H1 (cell line): ENCODE measurements at regions not wholly inside any gene's neighbourhood (a gene's known extent, or its start where the extent isn't known, plus 50 kb on each side); places are given as distances from the start of the nearest gene placed in this dataset.

Experiments
- CTCF ChIA-PET: fragments of 300-600 bp; sonication (Branson Sonifier 250); formaldehyde crosslinking; loops from one replicate; lab custom pipeline; 2021; ENCODE audit not compliant: partially characterized antibody; lab: Charles Lee
- POLR2A ChIA-PET: fragments of 300-600 bp; sonication (Branson Sonifier 250); formaldehyde crosslinking; loops from one replicate; lab custom pipeline; 2021; ENCODE audit warnings: inconsistent platforms; ENCODE audit not compliant: partially characterized antibody; lab: Charles Lee
- DNase-seq, 2 experiments: peaks; one replicate each; pipeline versions ENCODE4 v3.0.0 to v3.0.0-alpha.2; 2010 to 2022; ENCODE audit warnings: low spot score in 2 of 2, low read depth in 1 of 2, mixed read lengths in 1 of 2
- FAIRE-seq: peaks from 2 replicates; lab custom pipeline; 2011; peaks lifted over from hg19 to GRCh38; lab: Jason Lieb, UNC
- H2AFZ ChIP-seq: 2 replicates; pipeline ENCODE4 v1.8.1; 2012; ENCODE audit warnings: low read length, inconsistent platforms
- H2AK5ac ChIP-seq: 2 replicates; pipeline ENCODE4 v1.6.1; 2013; ENCODE audit warnings: low read depth, low read length
- H2BK120ac ChIP-seq: replicated peaks from 2 replicates; pipeline ENCODE3; 2013; ENCODE audit warnings: low read depth, low read length, inconsistent platforms
- H2BK12ac ChIP-seq: 2 replicates; pipeline ENCODE4 v1.6.1; 2013; ENCODE audit warnings: low read depth, low read length
- H2BK15ac ChIP-seq: 2 replicates; pipeline ENCODE4 v1.6.1; 2013; ENCODE audit warnings: low read length
- H2BK20ac ChIP-seq: 2 replicates; pipeline ENCODE4 v1.6.1; 2013; ENCODE audit warnings: low read length
- H2BK5ac ChIP-seq: 2 replicates; pipeline ENCODE4 v1.6.1; 2013; ENCODE audit warnings: low read depth, low read length
- H3K14ac ChIP-seq: 2 replicates; pipeline ENCODE4 v1.6.1; 2013; ENCODE audit warnings: inconsistent platforms; ENCODE audit not compliant: insufficient read length
- H3K18ac ChIP-seq: 2 replicates; pipeline ENCODE4 v1.6.1; 2013; ENCODE audit warnings: low read length; ENCODE audit errors: extremely low read depth
- H3K23ac ChIP-seq: 2 replicates; pipeline ENCODE4 v1.6.1; 2013; ENCODE audit warnings: inconsistent platforms; ENCODE audit not compliant: insufficient read length
- H3K23me2 ChIP-seq: 2 replicates; pipeline ENCODE4 v1.6.1; 2013; ENCODE audit warnings: low read depth, low read length
- H3K27ac ChIP-seq: 2 replicates; pipeline ENCODE4 v1.6.1; 2011; ENCODE audit warnings: low read depth, low read length, inconsistent platforms
- H3K27me3 ChIP-seq, 4 experiments: replicated peaks in 1 of 4; 1 replicate in 1 of 4; 2 replicates in 3 of 4; pipeline versions ENCODE4 v1.6.1 to v1.8.1; 2011 to 2013; ENCODE audit warnings: low read length in 3 of 4, mild to moderate bottlenecking in 3 of 4, inconsistent platforms in 2 of 4, mixed read lengths in 2 of 4, moderate library complexity in 1 of 4; ENCODE audit not compliant: control insufficient read depth in 3 of 4, insufficient read depth in 3 of 4; ENCODE audit errors: extremely low read depth in 1 of 4
- H3K36me3 ChIP-seq, 4 experiments: 2 replicates each; pipeline versions ENCODE4 v1.6.1 to v1.8.1; 2011 to 2013; ENCODE audit warnings: mild to moderate bottlenecking in 4 of 4, low read length in 3 of 4, moderate library complexity in 2 of 4, control low read depth in 1 of 4, inconsistent platforms in 1 of 4; ENCODE audit not compliant: insufficient read depth in 4 of 4, control insufficient read depth in 2 of 4
- H3K4ac ChIP-seq: replicated peaks from 2 replicates; pipeline ENCODE3; 2013; ENCODE audit warnings: low read length, low read depth, mixed read lengths, inconsistent platforms; ENCODE audit not compliant: insufficient read length
- H3K4me1 ChIP-seq, 4 experiments: replicated peaks in 1 of 4; 1 replicate in 1 of 4; 2 replicates in 3 of 4; pipeline versions ENCODE4 v1.6.1 to v1.8.1; 2011 to 2013; ENCODE audit warnings: low read length in 3 of 4, inconsistent platforms in 2 of 4, mixed read lengths in 1 of 4; ENCODE audit not compliant: insufficient read depth in 4 of 4, control insufficient read depth in 3 of 4
- H3K4me2 ChIP-seq, 2 experiments: 2 replicates each; pipeline versions ENCODE4 v1.6.1 to v1.8.1; 2011 to 2013; ENCODE audit warnings: low read depth in 2 of 2, low read length in 2 of 2, control low read depth in 1 of 2, inconsistent platforms in 1 of 2, mild to moderate bottlenecking in 1 of 2; ENCODE audit not compliant: insufficient read depth in 1 of 2
- H3K4me3 ChIP-seq, 4 experiments: fragments of 200-600, 300-600 bp in 1 of 4; sonication (generic), shearing (Covaris generic), sonication (Bioruptor Twin) in 1 of 4; 2 replicates each; pipeline versions ENCODE4 v1.5.1 to v1.8.1; 2011 to 2016; ENCODE audit warnings: low read length in 4 of 4, low read depth in 3 of 4, control low read depth in 2 of 4, inconsistent platforms in 2 of 4, mild to moderate bottlenecking in 2 of 4, mixed read lengths in 1 of 4, moderate library complexity in 1 of 4; ENCODE audit not compliant: insufficient read depth in 2 of 4; ENCODE audit errors: extremely low read depth in 1 of 4
- H3K56ac ChIP-seq: replicated peaks from 2 replicates; pipeline ENCODE3; 2013; ENCODE audit warnings: low read depth, mild to moderate bottlenecking, mixed read lengths, low read length, inconsistent platforms; ENCODE audit not compliant: insufficient read length
- H3K79me1 ChIP-seq: 2 replicates; pipeline ENCODE4 v1.6.1; 2013; ENCODE audit warnings: low read depth, low read length, control low read depth
- H3K79me2 ChIP-seq, 2 experiments: 2 replicates each; pipeline versions ENCODE4 v1.6.1 to v1.8.1; 2012 to 2013; ENCODE audit warnings: low read length in 2 of 2, mild to moderate bottlenecking in 2 of 2, inconsistent platforms in 1 of 2; ENCODE audit not compliant: insufficient read depth in 2 of 2, control insufficient read depth in 1 of 2
- H3K9ac ChIP-seq, 4 experiments: replicated peaks in 1 of 4; 1 replicate in 1 of 4; 2 replicates in 3 of 4; pipeline versions ENCODE4 v1.6.1 to v1.8.1; 2011 to 2013; ENCODE audit warnings: low read depth in 3 of 4, low read length in 3 of 4, control low read depth in 2 of 4, mild to moderate bottlenecking in 2 of 4, moderate library complexity in 2 of 4, inconsistent platforms in 1 of 4; ENCODE audit errors: extremely low read depth in 1 of 4
- H3K9me3 ChIP-seq, 2 experiments: 2 replicates each; pipeline versions ENCODE4 v1.6.1 to v1.8.1; 2012 to 2013; ENCODE audit warnings: mild to moderate bottlenecking in 2 of 2, moderate library complexity in 2 of 2, control low read depth in 1 of 2, inconsistent platforms in 1 of 2, low read depth in 1 of 2, low read length in 1 of 2, mixed read lengths in 1 of 2; ENCODE audit not compliant: insufficient read depth in 2 of 2
- H4K20me1 ChIP-seq, 2 experiments: replicated peaks in 1 of 2; 2 replicates each; pipeline versions ENCODE3 to v1.8.1; 2011 to 2013; ENCODE audit warnings: inconsistent platforms in 2 of 2, low read length in 2 of 2, mild to moderate bottlenecking in 1 of 2; ENCODE audit not compliant: insufficient read depth in 2 of 2, control insufficient read depth in 1 of 2
- H4K5ac ChIP-seq: 2 replicates; pipeline ENCODE4 v1.6.1; 2013; ENCODE audit warnings: low read length, low read depth, mixed read lengths, inconsistent platforms; ENCODE audit not compliant: insufficient read length
- H4K8ac ChIP-seq: 2 replicates; pipeline ENCODE4 v1.8.0; 2013; ENCODE audit warnings: mild to moderate bottlenecking, moderate library complexity, low read length, inconsistent platforms; ENCODE audit not compliant: insufficient read depth; ENCODE audit errors: extremely low read depth
- H4K91ac ChIP-seq: replicated peaks from 2 replicates; pipeline ENCODE3; 2013; ENCODE audit warnings: low read length, mixed read lengths, inconsistent platforms; ENCODE audit not compliant: insufficient read length
- ATF2 ChIP-seq: IDR thresholded peaks from 2 replicates; pipeline ENCODE4 v1.6.1; 2012; ENCODE audit warnings: low read length, inconsistent platforms
- CBX5 ChIP-seq: fragments of 300-800, 300-1000 bp; sonication (generic); IDR thresholded peaks from 2 replicates; pipeline ENCODE4 v1.7.1; 2016; ENCODE audit warnings: antibody characterized with exemption, low read length, low read depth
- EP300 ChIP-seq, 2 experiments: IDR thresholded peaks; 1 replicate in 1 of 2; 2 replicates in 1 of 2; pipeline ENCODE4 v1.6.1; 2011 to 2012; ENCODE audit warnings: low read depth in 2 of 2, low read length in 2 of 2, mild to moderate bottlenecking in 2 of 2, borderline replicate concordance in 1 of 2, inconsistent platforms in 1 of 2, moderate library complexity in 1 of 2
- GABPA ChIP-seq: IDR thresholded peaks from 2 replicates; pipeline ENCODE4 v1.6.1; 2011; ENCODE audit warnings: mild to moderate bottlenecking, low read length, moderate library complexity, borderline replicate concordance; ENCODE audit not compliant: insufficient read depth
- GTF2F1 ChIP-seq: IDR thresholded peaks from 2 replicates; pipeline ENCODE4 v1.6.1; 2012; ENCODE audit warnings: low read depth, low read length, improper control_type of control experiment, borderline replicate concordance
- HDAC2 ChIP-seq, 2 experiments: fragments of 300-600 bp in 1 of 2; sonication (generic) in 1 of 2; IDR thresholded peaks; 2 replicates each; pipeline ENCODE4 v1.6.1; 2011 to 2012; ENCODE audit warnings: low read depth in 2 of 2, low read length in 2 of 2, mild to moderate bottlenecking in 2 of 2, moderate library complexity in 2 of 2, borderline replicate concordance in 1 of 2, inconsistent platforms in 1 of 2
- JUND ChIP-seq: IDR thresholded peaks from 2 replicates; pipeline ENCODE4 v1.6.1; 2011; ENCODE audit warnings: mild to moderate bottlenecking, improper control_type of control experiment, low read length
- POLR2A ChIP-seq, 2 experiments: IDR thresholded peaks; 1 replicate in 1 of 2; 2 replicates in 1 of 2; pipeline ENCODE4 v1.6.1; 2011; ENCODE audit warnings: low read depth in 2 of 2, low read length in 2 of 2, mild to moderate bottlenecking in 2 of 2; ENCODE audit errors: control extremely low read depth in 1 of 2
- SIRT6 ChIP-seq: IDR thresholded peaks from one replicate; pipeline ENCODE4 v1.7.1; 2012; ENCODE audit warnings: low read length, inconsistent platforms
- SIX5 ChIP-seq: IDR thresholded peaks from 2 replicates; pipeline ENCODE4 v1.6.1; 2011; ENCODE audit warnings: mild to moderate bottlenecking, low read depth, low read length
- SP2 ChIP-seq: IDR thresholded peaks from 2 replicates; pipeline ENCODE4 v1.6.1; 2012; ENCODE audit warnings: mild to moderate bottlenecking, low read length, inconsistent platforms
- SP4 ChIP-seq: IDR thresholded peaks from 2 replicates; pipeline ENCODE4 v1.6.1; 2012; ENCODE audit warnings: low read length, inconsistent platforms
- SRF ChIP-seq: IDR thresholded peaks from 2 replicates; pipeline ENCODE4 v1.6.1; 2011; ENCODE audit warnings: mild to moderate bottlenecking, low read depth, low read length, moderate library complexity
- WGBS, 2 experiments: shearing (Covaris generic) in 1 of 2; methylation state at CpG; one replicate each; pipeline versions ENCODE4 v1.1.6 to v1.1.7; 2013 to 2015; ENCODE audit warnings: low lambda C conversion rate in 2 of 2, mixed read lengths in 2 of 2, inconsistent platforms in 1 of 2, low coverage in 1 of 2, missing lambda C conversion rate in 1 of 2; ENCODE audit not compliant: insufficient replicate concordance in 2 of 2, insufficient coverage in 1 of 2, insufficient read length in 1 of 2; ENCODE audit errors: extremely low coverage in 1 of 2, missing lambda C conversion rate in 1 of 2; 5-methylcytosine and 5-hydroxymethylcytosine counted together

- H4K91ac ChIP-seq, result no peak overlapping the region
- no peak overlapping the region for H2BK12ac ChIP-seq
- H3K79me2 ChIP-seq, result no peaks in the 10 kb centered on the region
- no peaks in the 10 kb centered on the region for H3K9me3 ChIP-seq
- H3K9ac ChIP-seq, result no peak overlapping the region
- no peak overlapping the region for H3K27ac ChIP-seq
- peaks cover 0 to 5% (median 3%) of the 10 kb centered on the region in 4 experiments; a peak in 3 of 7 replicates for H3K4me1 ChIP-seq
- H2BK20ac ChIP-seq, result no peak overlapping the region
- H4K8ac ChIP-seq, result no peak overlapping the region
- no peaks in the 10 kb centered on the region for H3K27me3 ChIP-seq
- WGBS, 2 experiments, result 82% methylated on average over 3 of the region's 3 CpGs; no CpG with 5 or more reads in 1 of the 2 experiments
- H3K18ac ChIP-seq, result no peak overlapping the region
- H2BK120ac ChIP-seq, result no peak overlapping the region
- FAIRE-seq, result no peak
- H3K36me3 ChIP-seq, result no peaks in the 10 kb centered on the region; a peak in 1 of 8 replicates
- no peaks in the 10 kb centered on the region for H3K23me2 ChIP-seq
- H3K56ac ChIP-seq, result no peak overlapping the region
- no peak for DNase-seq
- CTCF ChIA-PET, result interaction anchor here (0.6 to 0.8 kb wide), 2 partner anchors 12 to 543 kb away, joined by 3 to 4 read pairs; no protein-coding TSS in a partner anchor
- H4K5ac ChIP-seq, result no peak overlapping the region
- no peak overlapping the region for H2AFZ ChIP-seq
- no peak overlapping the region for H2BK5ac ChIP-seq
- H3K4me3 ChIP-seq, result no peak overlapping the region
- no peak overlapping the region for H3K4ac ChIP-seq
- no peak overlapping the region for H3K4me2 ChIP-seq
- H2BK15ac ChIP-seq, result no peak overlapping the region
- H2AK5ac ChIP-seq, result no peak overlapping the region
- POLR2A ChIA-PET, result no interaction called here
- H3K79me1 ChIP-seq, result no peaks in the 10 kb centered on the region
- no peak overlapping the region for H3K14ac ChIP-seq
- no peak overlapping the region for H3K23ac ChIP-seq
- no peaks in the 10 kb centered on the region for H4K20me1 ChIP-seq
- TF ChIP-seq ATF2 (no peak), SP4 (no peak), SIX5 (no peak), CBX5 (no peak), POLR2A (IDR thresholded peaks at IDR 0.05; ENCODE audit: control extremely low read depth in 1 of 2, low read depth in 2 of 2, low read length in 2 of 2) (no peak), SP2 (no peak), GTF2F1 (no peak), JUND (no peak), HDAC2 (IDR thresholded peaks at IDR 0.05; ENCODE audit: borderline replicate concordance in 1 of 2, low read depth in 2 of 2, low read length in 2 of 2) (no peak), GABPA (no peak), EP300 (IDR thresholded peaks at IDR 0.05; ENCODE audit: borderline replicate concordance in 1 of 2, low read depth in 2 of 2, low read length in 2 of 2) (no peak), SIRT6 (no peak), SRF (no peak)
Measured at GRCh38 chr5:166346726-166347374, 1944.6 kb upstream of the WWC1 start.
